ENCODE measurements at regions not wholly inside any gene's neighbourhood (a gene's known extent, or its start where the extent isn't known, plus 50 kb on each side); places are given as distances from the start of the nearest gene placed in this dataset.
"Not testable (repeated sequence)": the region's sequence is repeated elsewhere in the genome, so short reads cannot be mapped to it uniquely, and the experiment has no call there.

GRCh38 chrX:44765556-44765955 lies 78.3 kb upstream of the DUSP21 start:
- peak; percentile 9 for DNase-seq (ENCODE audit: low read depth)

GRCh38 chrX:44747969-44748368 lies 95.9 kb upstream of the DUSP21 start:
- H3K4me3 ChIP-seq (ENCODE audit: low read depth, low read length) = no peak overlapping the region
- DNase-seq (ENCODE audit: low read depth) = peak; percentile 6
- TF ChIP-seq CTCF (IDR thresholded peaks at IDR 0.05; ENCODE audit: insufficient read depth, low read length) = no peak

More at GRCh38 chrX:44765556-44765955, 78.3 kb upstream of the DUSP21 start:
- no peak overlapping the region for H3K4me3 ChIP-seq (ENCODE audit: low read depth, low read length)
- no peak for TF ChIP-seq CTCF (IDR thresholded peaks at IDR 0.05; ENCODE audit: insufficient read depth, low read length)

GRCh38 chrX:44747317-44747716 lies 96.5 kb upstream of the DUSP21 start:
- DNase-seq (ENCODE audit: low read depth) = no peak
- no peak overlapping the region for H3K4me3 ChIP-seq (ENCODE audit: low read depth, low read length)
- TF ChIP-seq CTCF (IDR thresholded peaks at IDR 0.05; ENCODE audit: insufficient read depth, low read length) = no peak

- no peak for TF ChIP-seq CTCF (IDR thresholded peaks at IDR 0.05; ENCODE audit: insufficient read depth, low read length)
- DNase-seq (ENCODE audit: low read depth) = no peak
- H3K4me3 ChIP-seq (ENCODE audit: low read depth, low read length) = no peak overlapping the region
Measured at GRCh38 chrX:44744799-44745198, 99.0 kb upstream of the DUSP21 start.

- no peak for TF ChIP-seq CTCF (IDR thresholded peaks at IDR 0.05; ENCODE audit: insufficient read depth, low read length)
- no peak overlapping the region for H3K4me3 ChIP-seq (ENCODE audit: low read depth, low read length)
- no peak for DNase-seq (ENCODE audit: low read depth)
Measured at GRCh38 chrX:44742480-44743155, 101.2 kb upstream of the DUSP21 start.

- not testable (repeated sequence) for DNase-seq (ENCODE audit: low read depth); H3K4me3 ChIP-seq (ENCODE audit: low read depth, low read length)
Measured at GRCh38 chrX:44741859-44742258, 102.0 kb upstream of the DUSP21 start.

- not testable (repeated sequence) for H3K4me3 ChIP-seq (ENCODE audit: low read depth, low read length); DNase-seq (ENCODE audit: low read depth)
Measured at GRCh38 chrX:44741458-44741857, 102.4 kb upstream of the DUSP21 start.

- H3K4me3 ChIP-seq (ENCODE audit: low read depth, low read length) = no peak overlapping the region
- TF ChIP-seq CTCF (IDR thresholded peaks at IDR 0.05; ENCODE audit: insufficient read depth, low read length) = no peak
- no peak for DNase-seq (ENCODE audit: low read depth)
Measured at GRCh38 chrX:44735498-44735897, 108.3 kb upstream of the DUSP21 start.
